WTC11 (cell line): ENCODE measurements at regions not wholly inside any gene's neighbourhood (a gene's known extent, or its start where the extent isn't known, plus 50 kb on each side); places are given as distances from the start of the nearest gene placed in this dataset.
"Not testable (repeated sequence)": the region's sequence is repeated elsewhere in the genome, so short reads cannot be mapped to it uniquely, and the experiment has no call there.

Experiments
- ATAC-seq: fragments of 200-7000 bp; cut with Tn5 transposase; 2 replicates; pipeline ENCODE4 v1.10.0; 2021; ENCODE audit warnings: mild to moderate bottlenecking, moderate library complexity
- CTCF ChIA-PET: fragments of 300-600 bp; sonication (Branson Sonifier 250); formaldehyde crosslinking; loops from one replicate; lab custom pipeline; 2021; ENCODE audit warnings: antibody characterized with exemption; lab: Charles Lee
- POLR2A ChIA-PET: fragments of 350-600 bp; sonication (Branson Sonifier 250); formaldehyde crosslinking; loops from one replicate; lab custom pipeline; 2021; ENCODE audit warnings: antibody characterized with exemption; lab: Charles Lee
- DNase-seq: peaks from one replicate; pipeline ENCODE4 v3.0.0; 2021; ENCODE audit warnings: low spot score
- H3K27ac Mint-ChIP-seq: 2 replicates; pipeline ENCODE4 v1.8.0; 2021; ENCODE audit warnings: mixed read lengths
- H3K27me3 Mint-ChIP-seq: 2 replicates; pipeline ENCODE4 v1.8.0; 2021; ENCODE audit warnings: low read depth, mild to moderate bottlenecking, moderate library complexity, mixed read lengths
- H3K36me3 Mint-ChIP-seq: 2 replicates; pipeline ENCODE4 v1.8.0; 2021; ENCODE audit warnings: mixed read lengths
- H3K4me1 Mint-ChIP-seq: 2 replicates; pipeline ENCODE4 v1.8.0; 2022; ENCODE audit warnings: mixed read lengths
- H3K4me3 Mint-ChIP-seq: 2 replicates; pipeline ENCODE4 v1.8.0; 2021; ENCODE audit warnings: mild to moderate bottlenecking, moderate library complexity, mixed read lengths
- H3K9me3 Mint-ChIP-seq: 2 replicates; pipeline ENCODE4 v1.8.0; 2021; ENCODE audit warnings: mixed read lengths
- ATF2 ChIP-seq: sonication (generic); formaldehyde crosslinking; IDR thresholded peaks from 2 replicates; pipeline ENCODE4 v1.8.1; 2022; ENCODE audit warnings: low read depth, missing genetic modification reagents, borderline replicate concordance
- CREM ChIP-seq: sonication (generic); formaldehyde crosslinking; IDR thresholded peaks from 2 replicates; pipeline ENCODE4 v1.8.1; 2022; ENCODE audit warnings: mild to moderate bottlenecking, missing genetic modification reagents, moderate library complexity
- ERG ChIP-seq: fragments of 250-450 bp; sonication (Bioruptor Pico); IDR thresholded peaks from 2 replicates; pipeline ENCODE4 v1.8.0; 2021; ENCODE audit warnings: mild to moderate bottlenecking
- GABPB1 ChIP-seq: sonication (generic); formaldehyde crosslinking; IDR thresholded peaks from 2 replicates; pipeline ENCODE4 v1.8.1; 2023; ENCODE audit warnings: mild to moderate bottlenecking, missing genetic modification reagents
- IRF2 ChIP-seq: sonication (generic); formaldehyde crosslinking; IDR thresholded peaks from 2 replicates; pipeline ENCODE4 v1.8.0; 2022; ENCODE audit warnings: low read depth, missing genetic modification reagents, borderline replicate concordance
- KAT7 ChIP-seq: sonication (generic); formaldehyde crosslinking; IDR thresholded peaks from 2 replicates; pipeline ENCODE4 v1.8.1; 2023; ENCODE audit warnings: missing genetic modification reagents, mild to moderate bottlenecking, borderline replicate concordance
- MYBL2 ChIP-seq: sonication (generic); formaldehyde crosslinking; IDR thresholded peaks from 2 replicates; pipeline ENCODE4 v1.8.1; 2023; ENCODE audit warnings: mild to moderate bottlenecking, moderate library complexity, missing genetic modification reagents
- NFATC4 ChIP-seq: fragments of 250-450 bp; sonication (Bioruptor Pico); IDR thresholded peaks from 2 replicates; pipeline ENCODE4 v1.9.0; 2021; ENCODE audit warnings: mild to moderate bottlenecking
- PRDM15 ChIP-seq: sonication (generic); formaldehyde crosslinking; IDR thresholded peaks from 2 replicates; pipeline ENCODE4 v1.8.0; 2022; ENCODE audit warnings: missing genetic modification reagents
- SMAD3 ChIP-seq: sonication (generic); formaldehyde crosslinking; IDR thresholded peaks from 2 replicates; pipeline ENCODE4 v1.8.0; 2022; ENCODE audit warnings: missing genetic modification reagents, mild to moderate bottlenecking, borderline replicate concordance
- SOX15 ChIP-seq: fragments of 250-450 bp; sonication (Bioruptor Pico); IDR thresholded peaks from 2 replicates; pipeline ENCODE4 v1.9.0; 2021; ENCODE audit warnings: mild to moderate bottlenecking

GRCh38 chr4:3631544-3632266, 99.5 kb upstream of the LRPAP1 start:
- ATAC-seq, H3K4me3 Mint-ChIP-seq, H3K27ac Mint-ChIP-seq, H3K36me3 Mint-ChIP-seq, DNase-seq, CTCF ChIA-PET, H3K4me1 Mint-ChIP-seq, POLR2A ChIA-PET, H3K27me3 Mint-ChIP-seq: not testable (repeated sequence)
- peaks cover 11% of the 10 kb centered on the region for H3K9me3 Mint-ChIP-seq

- Mint-ChIP-seq H3K36me3 (no peaks in the 10 kb centered on the region), H3K4me1 (no peaks in the 10 kb centered on the region; the same call in 1 of the 2 replicates), H3K27ac (no peak overlapping the region), H3K9me3 (peaks cover 4% of the 10 kb centered on the region; the same call in 1 of the 2 replicates), H3K27me3 (no peaks in the 10 kb centered on the region; the same call in 1 of the 2 replicates), H3K4me3 (no peak overlapping the region)
- ChIA-PET POLR2A (no interaction called here), CTCF (interaction anchor here (0.7 to 1.1 kb wide), 2 partner anchors 71 to 150 kb away, joined by 3 read pairs; no protein-coding TSS in a partner anchor)
- TF ChIP-seq SOX15 (CRISPR knock-in tag) (no peak), CREM (CRISPR knock-in tag) (no peak)
- DNase-seq (no peak), ATAC-seq (peak; percentile 59)
Observed at GRCh38 chr4:3630598-3631543, 98.6 kb upstream of the LRPAP1 start.

GRCh38 chr4:3630136-3630597, 97.9 kb upstream of the LRPAP1 start:
- H3K9me3 Mint-ChIP-seq: peaks cover 4% of the 10 kb centered on the region; the same call in 1 of the 2 replicates
- H3K27ac Mint-ChIP-seq: no peak overlapping the region
- no peaks in the 10 kb centered on the region; the same call in 1 of the 2 replicates for H3K4me1 Mint-ChIP-seq
- ChIA-PET CTCF (interaction anchor here (0.7 to 1.1 kb wide), 2 partner anchors 71 to 149 kb away, joined by 3 read pairs; no protein-coding TSS in a partner anchor), POLR2A (no interaction called here)
- peaks cover under 1% of the 10 kb centered on the region; the same call in 1 of the 2 replicates for H3K27me3 Mint-ChIP-seq
- DNase-seq (no peak), ATAC-seq (no peak)
- no peak for TF ChIP-seq IRF2 (CRISPR knock-in tag)
- TF ChIP-seq MYBL2: no peak
- TF ChIP-seq SMAD3 (CRISPR knock-in tag): no peak
- TF ChIP-seq NFATC4 (CRISPR knock-in tag): no peak
- TF ChIP-seq PRDM15 (CRISPR knock-in tag): no peak
- TF ChIP-seq ERG (CRISPR knock-in tag): no peak
- TF ChIP-seq KAT7 (CRISPR knock-in tag): no peak
- no peak for TF ChIP-seq ATF2 (CRISPR knock-in tag)
- no peak for TF ChIP-seq GABPB1 (CRISPR knock-in tag)
- no peaks in the 10 kb centered on the region for H3K36me3 Mint-ChIP-seq
- H3K4me3 Mint-ChIP-seq: no peak overlapping the region
